ENCODE measurements at regions not wholly inside any gene's neighbourhood (a gene's known extent, or its start where the extent isn't known, plus 50 kb on each side); places are given as distances from the start of the nearest gene placed in this dataset.

DNA sequence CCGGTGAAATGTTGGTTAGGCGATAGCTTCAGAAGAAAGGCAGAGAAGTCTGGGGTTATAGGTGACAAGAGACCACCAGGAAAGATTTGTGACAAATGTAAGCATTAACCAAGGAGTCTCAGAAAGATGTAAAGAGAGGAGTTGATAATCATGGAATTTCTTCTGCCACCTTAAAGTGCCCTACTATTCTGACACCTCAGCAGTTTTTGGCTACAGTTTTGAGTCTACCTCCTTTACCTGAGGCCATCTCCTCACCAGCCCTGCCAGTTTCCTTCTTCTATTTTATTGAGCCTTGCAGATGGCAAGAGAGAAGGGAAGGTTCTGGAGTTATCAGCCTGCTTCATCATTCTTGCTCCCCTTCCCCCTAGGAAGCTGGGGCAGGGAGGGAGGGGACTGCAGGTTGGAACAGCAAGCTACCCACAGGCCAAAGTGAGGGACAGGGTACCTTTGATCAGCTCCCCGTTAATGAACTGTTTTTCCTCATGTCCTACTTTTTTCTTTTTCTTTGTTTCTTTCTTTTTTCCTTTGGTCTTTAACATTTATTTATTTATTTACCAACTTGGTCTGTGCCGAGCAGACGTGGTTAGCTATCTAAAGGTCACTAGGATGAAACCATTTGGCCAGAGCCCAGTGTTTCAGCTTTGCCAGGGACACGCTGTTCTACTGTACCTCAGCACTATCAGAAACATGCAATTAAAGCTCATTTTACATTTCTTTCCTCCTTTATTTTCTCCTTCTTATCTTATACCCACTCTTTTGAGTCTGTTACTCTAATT is 438.7 kb upstream of the AR start:
- intact Hi-C loops (cut with DNase I): no loop called here
- WGBS, 4 donors: 35 to 54% (median 47%) methylated on average over 6 of the region's 6 CpGs
- peak overlapping the region in 1 of 5 donors; percentile 28 for H3K27ac ChIP-seq
- peak; percentile 21 to 71 (median 58) for DNase-seq
- no peaks in the 10 kb centered on the region for H3K9me3 ChIP-seq (replicated peaks in 1 of 3)
- H3K27me3 ChIP-seq: no peaks in the 10 kb centered on the region
- TF ChIP-seq, protein P1, sequence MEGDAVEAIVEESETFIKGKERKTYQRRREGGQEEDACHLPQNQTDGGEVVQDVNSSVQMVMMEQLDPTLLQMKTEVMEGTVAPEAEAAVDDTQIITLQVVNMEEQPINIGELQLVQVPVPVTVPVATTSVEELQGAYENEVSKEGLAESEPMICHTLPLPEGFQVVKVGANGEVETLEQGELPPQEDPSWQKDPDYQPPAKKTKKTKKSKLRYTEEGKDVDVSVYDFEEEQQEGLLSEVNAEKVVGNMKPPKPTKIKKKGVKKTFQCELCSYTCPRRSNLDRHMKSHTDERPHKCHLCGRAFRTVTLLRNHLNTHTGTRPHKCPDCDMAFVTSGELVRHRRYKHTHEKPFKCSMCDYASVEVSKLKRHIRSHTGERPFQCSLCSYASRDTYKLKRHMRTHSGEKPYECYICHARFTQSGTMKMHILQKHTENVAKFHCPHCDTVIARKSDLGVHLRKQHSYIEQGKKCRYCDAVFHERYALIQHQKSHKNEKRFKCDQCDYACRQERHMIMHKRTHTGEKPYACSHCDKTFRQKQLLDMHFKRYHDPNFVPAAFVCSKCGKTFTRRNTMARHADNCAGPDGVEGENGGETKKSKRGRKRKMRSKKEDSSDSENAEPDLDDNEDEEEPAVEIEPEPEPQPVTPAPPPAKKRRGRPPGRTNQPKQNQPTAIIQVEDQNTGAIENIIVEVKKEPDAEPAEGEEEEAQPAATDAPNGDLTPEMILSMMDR (IDR thresholded peaks at IDR 0.05): no peak
- no peak for TF ChIP-seq POLR2A (IDR thresholded peaks at IDR 0.05)
- H3K36me3 ChIP-seq (replicated peaks in 1 of 2): no peaks in the 10 kb centered on the region
- peaks cover 0 to 4% of the 10 kb centered on the region in 2 donors for H3K4me1 ChIP-seq (replicated peaks in 1 of 2)
- no peak overlapping the region for H3K4me3 ChIP-seq

DNA sequence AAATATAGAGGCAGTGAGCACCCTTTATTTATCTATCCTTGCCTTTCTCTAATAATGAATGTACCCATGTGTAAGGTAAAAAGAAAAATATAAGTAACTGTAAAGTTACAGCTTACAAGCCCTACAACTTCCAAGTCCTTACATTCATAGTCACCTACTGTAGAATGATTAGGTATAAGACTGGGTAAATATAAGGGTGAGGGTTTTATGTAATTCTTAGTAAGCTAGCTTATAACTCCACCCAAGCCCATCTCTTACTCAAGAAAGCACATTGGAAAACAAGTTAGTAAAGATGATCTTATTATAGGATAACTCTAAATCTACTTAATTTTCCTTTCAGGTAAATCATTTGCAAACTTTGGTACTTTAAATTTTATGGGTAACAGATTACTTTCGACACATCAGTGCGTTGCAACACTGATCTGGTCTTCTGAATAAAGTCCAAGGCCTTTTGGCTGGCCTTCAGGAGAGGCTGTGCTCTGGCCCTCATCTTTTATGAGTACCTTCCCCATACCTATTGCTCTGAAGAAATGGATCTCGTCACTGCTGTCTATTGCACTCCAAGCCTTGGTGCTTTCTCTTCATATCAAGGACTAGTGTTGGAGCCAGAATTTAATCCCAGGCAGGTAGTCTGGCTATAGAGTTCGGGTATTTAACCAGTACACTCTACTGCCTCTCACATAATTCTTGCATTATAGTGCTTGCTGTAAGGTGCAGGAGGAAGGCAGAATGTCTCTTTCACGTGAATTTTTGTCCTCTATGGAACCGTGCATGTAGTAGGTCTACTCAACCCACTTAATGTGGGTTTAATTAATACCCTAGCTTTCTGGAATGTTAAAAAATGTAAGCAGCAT is 443.6 kb upstream of the AR start:
- 42 to 60% (median 55%) methylated on average over 5 to 6 of the region's 6 CpGs for WGBS, 4 donors
- no peaks in the 10 kb centered on the region for H3K4me1 ChIP-seq (replicated peaks in 1 of 2)
- TF ChIP-seq, protein P1 (IDR thresholded peaks at IDR 0.05): no peak
- TF ChIP-seq POLR2A (IDR thresholded peaks at IDR 0.05): no peak
- no peaks in the 10 kb centered on the region for H3K27me3 ChIP-seq
- no peak overlapping the region for H3K27ac ChIP-seq
- DNase-seq: peak in 4 of 7 donors; percentile 14 to 25 (median 20)
- no peak overlapping the region for H3K4me3 ChIP-seq
- intact Hi-C loops (cut with DNase I): no loop called here
- no peaks in the 10 kb centered on the region for H3K36me3 ChIP-seq (replicated peaks in 1 of 2)
- no peaks in the 10 kb centered on the region for H3K9me3 ChIP-seq (replicated peaks in 1 of 3)

DNA sequence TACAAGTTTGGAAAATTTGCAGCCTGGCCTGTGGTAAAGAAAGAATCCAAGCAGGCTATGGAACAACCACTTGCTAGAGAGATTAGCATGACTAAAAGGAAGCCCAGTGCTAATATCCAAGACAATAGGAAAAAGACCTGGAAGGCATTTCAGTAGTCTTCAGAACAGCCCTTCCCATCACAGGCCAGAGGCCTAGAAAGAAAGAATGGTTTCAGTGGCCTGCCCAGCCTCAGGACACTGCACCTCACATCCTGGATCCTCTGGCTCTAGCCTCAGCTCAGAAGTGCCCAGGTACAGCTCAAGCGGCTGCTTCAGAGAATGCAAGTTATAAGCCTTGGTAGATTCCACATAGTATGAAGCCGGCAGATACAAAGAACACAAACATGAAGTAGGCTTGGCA is 449.8 kb upstream of the AR start:
- no peaks in the 10 kb centered on the region for H3K27me3 ChIP-seq
- H3K36me3 ChIP-seq (replicated peaks in 1 of 2): no peaks in the 10 kb centered on the region
- H3K4me3 ChIP-seq: no peak overlapping the region
- no peak for DNase-seq
- no peak for TF ChIP-seq POLR2A (IDR thresholded peaks at IDR 0.05)
- TF ChIP-seq, protein P1 (IDR thresholded peaks at IDR 0.05): no peak
- WGBS, 4 donors: 78 to 93% (median 78%) methylated on average over 2 of the region's 2 CpGs; no CpG with 5 or more reads in 1 of the 4 donors
- H3K9me3 ChIP-seq (replicated peaks in 1 of 3): no peaks in the 10 kb centered on the region
- intact Hi-C loops (cut with DNase I): no loop called here
- no peaks in the 10 kb centered on the region for H3K4me1 ChIP-seq (replicated peaks in 1 of 2)
- no peak overlapping the region for H3K27ac ChIP-seq

DNA sequence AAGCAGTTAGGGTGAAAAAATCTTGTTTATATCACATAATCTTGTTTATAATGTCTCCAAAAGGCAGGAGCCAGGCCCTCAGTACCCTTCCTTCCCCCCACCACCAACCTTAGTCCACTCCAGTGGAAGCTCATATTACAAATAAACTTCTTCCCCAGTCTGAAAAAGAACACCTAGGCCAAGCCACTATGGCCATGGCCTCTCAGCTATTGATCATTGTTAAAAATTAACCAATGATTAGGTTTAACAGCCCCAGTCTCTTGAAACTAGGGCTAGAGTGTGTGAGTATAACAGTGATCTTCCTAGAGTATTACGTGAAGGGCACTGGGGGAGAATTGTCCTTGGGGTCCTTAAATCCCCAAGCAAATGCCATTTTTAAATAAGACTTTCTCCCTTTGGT is 411.9 kb upstream of the EDA2R start:
- 76 to 92% (median 84%) methylated on average over 1 of the region's 1 CpG for WGBS, 4 donors
- intact Hi-C loops (cut with DNase I): no loop called here
- Histone ChIP-seq H3K27me3 (peaks cover 6% of the 10 kb centered on the region), H3K27ac (no peak overlapping the region), H3K4me1 (replicated peaks in 1 of 2) (no peaks in the 10 kb centered on the region), H3K4me3 (no peak overlapping the region), H3K9me3 (replicated peaks in 1 of 3) (no peaks in the 10 kb centered on the region), H3K36me3 (replicated peaks in 1 of 2) (no peaks in the 10 kb centered on the region)
- DNase-seq: no peak
- TF ChIP-seq POLR2A (IDR thresholded peaks at IDR 0.05): no peak
- TF ChIP-seq, protein P1 (IDR thresholded peaks at IDR 0.05): no peak
